ENCODE measurements at regions not wholly inside any gene's neighbourhood (a gene's known extent, or its start where the extent isn't known, plus 50 kb on each side); places are given as distances from the start of the nearest gene placed in this dataset.

GRCh38 chr5:167296661-167297060 is 994.8 kb upstream of the WWC1 start:
- TF ChIP-seq, protein P1, sequence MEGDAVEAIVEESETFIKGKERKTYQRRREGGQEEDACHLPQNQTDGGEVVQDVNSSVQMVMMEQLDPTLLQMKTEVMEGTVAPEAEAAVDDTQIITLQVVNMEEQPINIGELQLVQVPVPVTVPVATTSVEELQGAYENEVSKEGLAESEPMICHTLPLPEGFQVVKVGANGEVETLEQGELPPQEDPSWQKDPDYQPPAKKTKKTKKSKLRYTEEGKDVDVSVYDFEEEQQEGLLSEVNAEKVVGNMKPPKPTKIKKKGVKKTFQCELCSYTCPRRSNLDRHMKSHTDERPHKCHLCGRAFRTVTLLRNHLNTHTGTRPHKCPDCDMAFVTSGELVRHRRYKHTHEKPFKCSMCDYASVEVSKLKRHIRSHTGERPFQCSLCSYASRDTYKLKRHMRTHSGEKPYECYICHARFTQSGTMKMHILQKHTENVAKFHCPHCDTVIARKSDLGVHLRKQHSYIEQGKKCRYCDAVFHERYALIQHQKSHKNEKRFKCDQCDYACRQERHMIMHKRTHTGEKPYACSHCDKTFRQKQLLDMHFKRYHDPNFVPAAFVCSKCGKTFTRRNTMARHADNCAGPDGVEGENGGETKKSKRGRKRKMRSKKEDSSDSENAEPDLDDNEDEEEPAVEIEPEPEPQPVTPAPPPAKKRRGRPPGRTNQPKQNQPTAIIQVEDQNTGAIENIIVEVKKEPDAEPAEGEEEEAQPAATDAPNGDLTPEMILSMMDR (IDR thresholded peaks at IDR 0.05; ENCODE audit: low read depth, low read length), result no peak
- TF ChIP-seq POLR2A (IDR thresholded peaks at IDR 0.05; ENCODE audit: extremely low read depth, insufficient read length), result no peak
- TF ChIP-seq, protein P2, sequence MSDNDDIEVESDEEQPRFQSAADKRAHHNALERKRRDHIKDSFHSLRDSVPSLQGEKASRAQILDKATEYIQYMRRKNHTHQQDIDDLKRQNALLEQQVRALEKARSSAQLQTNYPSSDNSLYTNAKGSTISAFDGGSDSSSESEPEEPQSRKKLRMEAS (IDR thresholded peaks at IDR 0.05; ENCODE audit: low read depth, low read length), result no peak
- TF ChIP-seq MYC (IDR thresholded peaks at IDR 0.05; ENCODE audit: low read depth, low read length), result no peak

All from NB4 (cell line).